Neutrophil (primary cell): ENCODE measurements at regions not wholly inside any gene's neighbourhood (a gene's known extent, or its start where the extent isn't known, plus 50 kb on each side); places are given as distances from the start of the nearest gene placed in this dataset.
"Not testable (repeated sequence)": the region's sequence is repeated elsewhere in the genome, so short reads cannot be mapped to it uniquely, and the experiment has no call there.

ENCODE experiments used
- H3K27ac ChIP-seq: fragments of 200-600 bp; sonication (generic); 2 replicates; pipeline ENCODE4 v1.5.1; 2016; ENCODE audit warnings: mild to moderate bottlenecking, moderate library complexity
- H3K27me3 ChIP-seq: fragments of 200-600 bp; sonication (generic); 2 replicates; pipeline ENCODE4 v1.6.0; 2016; ENCODE audit warnings: mild to moderate bottlenecking
- H3K36me3 ChIP-seq: fragments of 200-600 bp; sonication (generic); 2 replicates; pipeline ENCODE4 v1.5.1; 2017
- H3K4me1 ChIP-seq, 2 experiments: fragments of 200-600 bp in 1 of 2; sonication (generic) in 1 of 2; 1 replicate in 1 of 2; 2 replicates in 1 of 2; pipeline versions ENCODE4 v1.5.1 to v1.6.1; 2013 to 2016; ENCODE audit warnings: low read depth in 1 of 2, low read length in 1 of 2, mild to moderate bottlenecking in 1 of 2, moderate library complexity in 1 of 2; ENCODE audit not compliant: control insufficient read depth in 1 of 2, insufficient read depth in 1 of 2
- H3K4me3 ChIP-seq, 2 experiments: fragments of 200-600 bp in 1 of 2; sonication (generic) in 1 of 2; 1 replicate in 1 of 2; 2 replicates in 1 of 2; pipeline ENCODE4 v1.5.1; 2013 to 2016; ENCODE audit warnings: low read depth in 1 of 2, low read length in 1 of 2, mild to moderate bottlenecking in 1 of 2, moderate library complexity in 1 of 2
- H3K9me3 ChIP-seq: fragments of 200-600 bp; sonication (generic); 2 replicates; pipeline ENCODE4 v1.5.1; 2016
- TF ChIP-seq, protein P1 (sequence below): fragments of 200-600 bp; sonication (generic); IDR thresholded peaks from 2 replicates; pipeline ENCODE4 v1.5.1; 2016; ENCODE audit warnings: antibody characterized with exemption

DNA sequence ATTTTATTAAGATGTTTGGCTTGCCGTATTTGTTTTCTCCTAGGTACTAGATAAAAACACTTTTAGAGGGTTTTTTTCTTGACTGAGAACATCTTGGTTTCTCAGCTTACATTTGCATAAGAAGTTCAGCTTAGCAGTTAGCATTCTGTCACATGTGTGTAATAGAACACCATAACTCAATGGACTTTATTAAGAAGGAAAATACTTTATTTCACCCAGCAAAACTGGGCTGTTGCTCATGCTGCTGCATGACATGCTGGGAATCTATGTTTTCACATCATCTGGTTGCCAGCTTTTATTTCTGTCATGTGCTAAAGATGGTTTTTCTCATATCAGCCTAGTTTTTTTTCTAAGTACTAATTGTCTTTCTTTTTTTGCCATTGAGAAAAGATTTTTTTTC lies 144.6 kb downstream of the UTRN start:
- Histone ChIP-seq H3K27me3 (no peaks in the 10 kb centered on the region), H3K4me3 (no peak overlapping the region), H3K9me3 (no peaks in the 10 kb centered on the region), H3K36me3 (peaks cover 57% of the 10 kb centered on the region), H3K27ac (no peak overlapping the region), H3K4me1 (no peaks in the 10 kb centered on the region)
- TF ChIP-seq, protein P1, sequence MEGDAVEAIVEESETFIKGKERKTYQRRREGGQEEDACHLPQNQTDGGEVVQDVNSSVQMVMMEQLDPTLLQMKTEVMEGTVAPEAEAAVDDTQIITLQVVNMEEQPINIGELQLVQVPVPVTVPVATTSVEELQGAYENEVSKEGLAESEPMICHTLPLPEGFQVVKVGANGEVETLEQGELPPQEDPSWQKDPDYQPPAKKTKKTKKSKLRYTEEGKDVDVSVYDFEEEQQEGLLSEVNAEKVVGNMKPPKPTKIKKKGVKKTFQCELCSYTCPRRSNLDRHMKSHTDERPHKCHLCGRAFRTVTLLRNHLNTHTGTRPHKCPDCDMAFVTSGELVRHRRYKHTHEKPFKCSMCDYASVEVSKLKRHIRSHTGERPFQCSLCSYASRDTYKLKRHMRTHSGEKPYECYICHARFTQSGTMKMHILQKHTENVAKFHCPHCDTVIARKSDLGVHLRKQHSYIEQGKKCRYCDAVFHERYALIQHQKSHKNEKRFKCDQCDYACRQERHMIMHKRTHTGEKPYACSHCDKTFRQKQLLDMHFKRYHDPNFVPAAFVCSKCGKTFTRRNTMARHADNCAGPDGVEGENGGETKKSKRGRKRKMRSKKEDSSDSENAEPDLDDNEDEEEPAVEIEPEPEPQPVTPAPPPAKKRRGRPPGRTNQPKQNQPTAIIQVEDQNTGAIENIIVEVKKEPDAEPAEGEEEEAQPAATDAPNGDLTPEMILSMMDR, result no peak

DNA sequence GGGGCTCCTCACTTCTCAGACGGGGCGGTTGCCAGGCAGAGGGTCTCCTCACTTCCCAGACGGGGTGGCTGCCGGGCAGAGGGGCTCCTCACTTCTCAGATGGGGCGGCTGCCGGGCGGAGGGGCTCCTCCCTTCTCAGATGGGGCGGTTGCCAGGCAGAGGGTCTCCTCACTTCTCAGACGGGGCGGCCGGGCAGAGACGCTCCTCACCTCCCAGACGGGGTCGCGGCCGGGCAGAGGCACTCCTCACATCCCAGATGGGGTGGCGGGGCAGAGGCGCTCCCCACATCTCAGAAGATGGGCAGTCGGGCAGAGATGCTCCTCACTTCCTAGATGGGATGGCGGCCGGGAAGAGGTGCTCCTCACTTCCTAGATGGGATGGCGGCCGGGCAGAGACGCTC lies 148.3 kb downstream of the UTRN start:
- not testable (repeated sequence) for H3K27ac ChIP-seq, H3K4me3 ChIP-seq, H3K27me3 ChIP-seq, H3K4me1 ChIP-seq, H3K9me3 ChIP-seq
- H3K36me3 ChIP-seq, result peaks cover 60% of the 10 kb centered on the region

DNA sequence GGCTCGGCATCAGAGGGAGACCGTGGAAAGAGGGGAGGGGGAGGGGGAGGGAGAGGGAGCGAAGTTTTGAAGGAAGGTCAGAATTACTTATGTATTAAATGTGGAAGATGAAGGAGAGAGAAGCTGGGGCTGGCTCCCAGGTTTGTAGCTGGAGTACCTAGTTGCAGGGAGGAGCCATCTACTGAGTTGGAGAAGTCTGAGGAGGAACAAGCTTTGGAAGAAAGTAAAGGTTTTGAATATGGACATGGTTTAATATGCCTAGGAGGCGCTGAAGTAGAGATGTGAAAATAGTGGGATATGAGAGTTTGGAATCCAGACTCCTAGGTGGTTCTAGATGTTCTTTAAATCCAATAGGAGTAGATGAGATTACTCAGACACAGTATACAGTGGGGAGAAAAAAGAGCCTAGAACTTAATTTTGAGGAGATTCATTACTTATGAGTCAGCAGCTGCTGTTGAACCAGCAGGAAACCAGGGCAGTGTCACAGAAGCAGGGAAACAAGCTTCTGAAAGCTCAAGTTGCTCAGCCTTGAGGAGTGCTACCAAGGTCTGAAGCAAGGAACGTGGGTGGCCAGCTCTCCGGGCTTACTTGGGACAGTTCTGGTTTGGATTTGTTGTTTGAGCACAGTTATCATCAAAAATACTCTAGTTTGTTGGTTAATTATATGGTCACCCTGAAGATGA lies 149.3 kb downstream of the UTRN start:
- Histone ChIP-seq H3K9me3 (no peaks in the 10 kb centered on the region), H3K27me3 (no peaks in the 10 kb centered on the region), H3K27ac (no peak overlapping the region), H3K4me1 (no peaks in the 10 kb centered on the region), H3K4me3 (no peak overlapping the region), H3K36me3 (peaks cover 61% of the 10 kb centered on the region)
- TF ChIP-seq, protein P1, result no peak

DNA sequence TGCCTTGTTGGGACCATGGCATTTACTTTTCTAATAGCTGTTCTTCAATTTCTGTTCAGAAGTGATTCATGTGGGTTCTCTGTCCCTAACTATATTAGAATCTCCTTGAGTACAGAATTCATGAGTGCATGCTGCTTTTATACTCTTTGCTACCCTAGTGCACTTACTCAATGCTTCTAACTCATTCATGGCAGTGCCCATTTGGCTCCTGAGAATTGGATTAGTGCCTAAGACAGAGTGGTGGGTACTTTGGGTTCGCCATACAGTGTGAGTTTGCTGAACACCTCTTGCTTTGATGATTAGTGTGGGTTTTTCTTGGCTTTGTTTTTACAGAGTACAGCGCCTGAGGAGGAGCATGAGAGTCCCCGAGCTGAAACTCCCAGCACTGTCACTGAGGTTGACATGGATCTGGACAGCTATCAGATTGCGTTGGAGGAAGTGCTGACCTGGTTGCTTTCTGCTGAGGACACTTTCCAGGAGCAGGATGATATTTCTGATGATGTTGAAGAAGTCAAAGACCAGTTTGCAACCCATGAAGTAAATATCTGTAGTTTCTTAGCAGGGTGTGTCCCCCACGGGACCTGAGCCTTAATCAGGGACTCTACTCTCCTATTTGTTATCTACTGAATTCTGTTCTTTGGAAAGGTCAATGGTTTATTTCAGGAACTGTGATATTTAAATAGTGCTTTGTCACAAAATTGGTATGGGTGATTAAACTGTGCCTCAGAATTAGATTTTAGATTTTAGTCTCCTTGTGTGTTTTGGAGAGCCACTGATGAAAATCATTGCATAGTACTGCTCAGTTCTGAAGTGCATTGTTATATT lies 150.7 kb downstream of the UTRN start:
- Histone ChIP-seq H3K27ac (peak overlapping the region; percentile 9), H3K4me1 (no peaks in the 10 kb centered on the region), H3K4me3 (no peak overlapping the region), H3K27me3 (no peaks in the 10 kb centered on the region), H3K36me3 (peaks cover 62% of the 10 kb centered on the region), H3K9me3 (no peaks in the 10 kb centered on the region)
- TF ChIP-seq, protein P1, result no peak

DNA sequence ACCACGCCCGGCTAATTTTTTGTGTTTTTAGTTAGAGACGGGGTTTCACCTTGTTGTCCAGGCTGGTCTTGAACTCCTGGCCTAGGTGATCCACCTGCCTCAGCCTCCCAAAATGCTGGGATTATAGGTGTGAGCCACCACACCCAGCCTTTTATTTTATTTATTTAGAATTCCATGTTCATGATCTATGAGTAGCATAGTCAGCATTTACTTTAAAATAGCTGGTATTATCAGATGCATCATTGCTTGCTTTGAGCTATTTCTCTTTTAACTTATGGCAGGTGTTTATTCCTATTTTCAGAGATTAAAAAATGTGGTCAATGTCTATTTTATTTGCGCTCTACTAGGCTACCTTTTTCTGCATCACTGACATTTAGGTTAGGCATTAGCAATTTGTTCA lies 152.0 kb downstream of the UTRN start:
- peaks cover 65% of the 10 kb centered on the region for H3K36me3 ChIP-seq
- H3K27ac ChIP-seq, result no peak overlapping the region
- TF ChIP-seq, protein P1, result no peak

DNA sequence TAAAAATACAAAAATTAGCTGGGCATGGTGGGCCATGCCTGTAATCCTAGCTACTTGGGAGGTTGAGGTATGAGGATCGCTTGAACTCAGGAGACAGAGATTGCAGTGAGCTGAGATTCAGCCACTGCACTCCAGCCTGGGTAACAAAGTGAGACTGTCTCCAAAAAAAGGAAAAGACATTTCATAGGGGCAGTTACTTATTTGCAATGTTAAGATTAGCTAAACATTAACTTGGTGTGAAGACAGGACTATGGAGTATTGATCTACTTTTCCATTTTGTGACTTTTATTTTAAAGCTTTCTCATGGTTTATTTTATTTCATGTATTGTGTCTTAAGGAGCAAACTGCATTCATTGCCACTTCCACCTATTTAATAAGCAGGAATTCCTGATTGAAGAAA lies 153.0 kb downstream of the UTRN start:
- Histone ChIP-seq H3K27ac (no peak overlapping the region), H3K9me3 (no peaks in the 10 kb centered on the region), H3K4me3 (no peak overlapping the region), H3K36me3 (peaks cover 71% of the 10 kb centered on the region), H3K4me1 (no peaks in the 10 kb centered on the region), H3K27me3 (no peaks in the 10 kb centered on the region)
- TF ChIP-seq, protein P1, result no peak

More for the DNA sequence above, 152.0 kb downstream of the UTRN start:
- Histone ChIP-seq H3K4me3 (no peak overlapping the region), H3K4me1 (no peaks in the 10 kb centered on the region), H3K27me3 (no peaks in the 10 kb centered on the region), H3K9me3 (no peaks in the 10 kb centered on the region)
